ENCODE measurements at regions not wholly inside any gene's neighbourhood (a gene's known extent, or its start where the extent isn't known, plus 50 kb on each side); places are given as distances from the start of the nearest gene placed in this dataset.

- H3K36me3 Mint-ChIP-seq: peaks cover 0 to 8% of the 10 kb centered on the region in 2 donors
- ATAC-seq (no peak), DNase-seq (ENCODE audit: low spot score in 2 of 2) (no peak)
- H3K27ac Mint-ChIP-seq: no peak overlapping the region
- peaks cover 6 to 20% of the 10 kb centered on the region in 2 donors for H3K9me3 Mint-ChIP-seq
Observed at GRCh38 chr1:59123081-59123681, 173.7 kb upstream of the FGGY start.

GRCh38 chr1:59124166-59124565 is 172.7 kb upstream of the FGGY start:
- Mint-ChIP-seq H3K9me3 (peaks cover 6 to 20% of the 10 kb centered on the region in 2 donors), H3K27ac (no peak overlapping the region)

GRCh38 chr1:59125154-59125553 is 171.7 kb upstream of the FGGY start:
- peak; percentile 58 for ATAC-seq
- H3K27ac Mint-ChIP-seq: no peak overlapping the region
- peaks cover 0 to 8% of the 10 kb centered on the region in 2 donors for H3K36me3 Mint-ChIP-seq
- peaks cover 6 to 20% of the 10 kb centered on the region in 2 donors for H3K9me3 Mint-ChIP-seq
- no peak for DNase-seq (ENCODE audit: low spot score in 2 of 2)

More at GRCh38 chr1:59124166-59124565, 172.7 kb upstream of the FGGY start:
- ATAC-seq: no peak
- no peak for DNase-seq (ENCODE audit: low spot score in 2 of 2)
- H3K36me3 Mint-ChIP-seq: peaks cover 0 to 8% of the 10 kb centered on the region in 2 donors

DNA sequence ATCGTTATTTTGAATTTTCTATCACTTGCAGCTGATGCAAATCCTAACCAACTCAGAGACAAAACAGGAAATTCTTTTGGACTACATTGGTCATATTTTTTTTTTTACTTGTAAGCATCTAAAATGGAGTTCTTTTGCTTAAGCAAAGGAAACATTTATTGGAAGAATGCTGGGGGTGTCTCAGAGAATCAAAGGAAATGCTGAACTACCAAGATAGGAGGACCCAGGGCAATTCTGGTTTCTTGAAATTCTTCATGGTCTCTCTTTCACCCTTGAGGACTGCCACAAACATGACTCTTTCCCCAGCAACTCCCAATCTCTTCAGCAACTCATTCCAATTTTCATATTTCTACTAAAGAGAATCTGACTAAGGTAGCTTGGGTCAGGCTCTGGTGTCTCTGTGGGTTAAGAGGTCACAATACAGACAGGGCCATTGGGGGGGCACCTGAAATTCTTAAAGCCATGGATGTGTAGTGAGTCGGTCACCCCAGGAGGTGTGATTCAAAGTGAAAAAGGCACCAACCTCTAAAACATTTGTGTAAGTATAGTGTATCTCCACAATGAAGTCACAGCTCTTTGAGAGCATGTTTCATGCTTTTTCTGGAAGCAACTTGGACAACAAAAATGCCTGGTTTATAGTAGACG is 171.1 kb upstream of the FGGY start:
- H3K27ac Mint-ChIP-seq: no peak overlapping the region
- H3K36me3 Mint-ChIP-seq: peaks cover 0 to 8% of the 10 kb centered on the region in 2 donors
- H3K9me3 Mint-ChIP-seq: peaks cover 6 to 20% of the 10 kb centered on the region in 2 donors
- DNase-seq (ENCODE audit: low spot score in 2 of 2) (no peak), ATAC-seq (peak; percentile 88 to 92)

DNA sequence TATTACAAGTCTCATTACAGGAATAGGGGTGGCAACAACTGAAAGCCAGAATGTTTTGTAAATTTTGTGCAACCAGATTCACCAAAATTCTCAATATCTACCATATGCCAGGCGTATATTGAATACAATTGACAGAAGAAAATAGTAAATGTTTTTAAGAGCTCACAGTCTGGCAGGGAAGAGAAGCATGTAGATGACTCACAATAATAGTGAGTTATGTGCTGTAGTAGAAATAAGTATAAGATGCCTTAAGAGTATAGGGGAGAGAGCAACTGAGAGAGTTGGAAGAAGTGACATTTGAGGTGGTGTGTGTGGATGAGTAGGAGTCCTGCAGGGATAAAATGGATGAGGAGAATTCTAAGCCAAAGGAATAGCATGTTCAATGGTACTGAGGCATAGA is 170.5 kb upstream of the FGGY start:
- ATAC-seq (peak in 1 of 2 donors; percentile 34), DNase-seq (ENCODE audit: low spot score in 2 of 2) (no peak)
- peaks cover 0 to 8% of the 10 kb centered on the region in 2 donors for H3K36me3 Mint-ChIP-seq
- peaks cover 6 to 20% of the 10 kb centered on the region in 2 donors for H3K9me3 Mint-ChIP-seq
- H3K27ac Mint-ChIP-seq: no peak overlapping the region

DNA sequence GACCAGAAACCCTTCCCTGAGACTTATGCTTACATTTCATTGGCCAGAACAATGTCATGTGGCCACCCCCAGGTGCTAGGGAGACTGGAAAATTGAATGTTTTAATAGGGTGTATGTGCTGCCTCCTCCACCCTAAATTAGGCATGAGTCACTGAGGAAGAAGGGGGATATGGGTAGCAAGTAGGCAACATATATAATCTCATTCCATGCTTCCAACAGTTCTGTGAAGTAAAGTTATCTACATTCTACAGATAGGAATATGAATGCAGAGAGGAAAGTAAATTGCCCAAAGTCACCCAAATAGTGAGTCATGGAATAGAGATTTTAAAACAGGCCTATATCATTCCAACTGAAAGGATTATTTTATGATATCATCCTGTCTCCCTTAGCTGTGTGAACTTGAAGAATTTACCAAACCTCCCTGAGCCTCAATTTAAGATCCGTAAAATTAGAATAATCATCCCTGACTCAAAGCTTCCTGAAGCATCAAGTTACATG is 168.6 kb upstream of the FGGY start:
- H3K27ac Mint-ChIP-seq: no peak overlapping the region
- DNase-seq (ENCODE audit: low spot score in 2 of 2) (no peak), ATAC-seq (no peak)
- peaks cover 0 to 8% of the 10 kb centered on the region in 2 donors for H3K36me3 Mint-ChIP-seq
- H3K9me3 Mint-ChIP-seq: peaks cover 6 to 20% of the 10 kb centered on the region in 2 donors

DNA sequence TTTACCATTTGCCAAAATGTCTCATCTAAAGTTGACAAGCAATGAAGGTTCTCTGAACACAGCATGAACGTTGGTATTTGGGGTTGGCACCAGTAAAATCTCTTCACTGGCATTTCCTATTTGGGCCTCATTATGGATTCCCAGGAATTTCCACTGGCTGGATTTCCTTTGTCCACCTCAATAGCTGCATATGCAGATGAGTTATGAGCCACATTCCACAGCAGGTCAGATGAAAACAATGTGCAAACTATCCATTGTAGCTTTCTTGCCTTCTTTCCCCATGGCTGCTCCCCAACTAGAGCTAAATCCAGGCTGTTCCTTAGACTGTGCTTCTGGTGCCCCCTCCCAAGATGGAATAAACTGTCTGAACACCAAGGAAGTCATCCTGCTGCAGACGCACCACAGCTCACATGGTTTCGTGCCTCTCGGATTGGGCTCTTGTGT is 168.1 kb upstream of the FGGY start:
- DNase-seq (ENCODE audit: low spot score in 2 of 2): no peak
- Mint-ChIP-seq H3K36me3 (peaks cover 0 to 8% of the 10 kb centered on the region in 2 donors), H3K9me3 (peaks cover 6 to 20% of the 10 kb centered on the region in 2 donors), H3K27ac (no peak overlapping the region)
- ATAC-seq: no peak

DNA sequence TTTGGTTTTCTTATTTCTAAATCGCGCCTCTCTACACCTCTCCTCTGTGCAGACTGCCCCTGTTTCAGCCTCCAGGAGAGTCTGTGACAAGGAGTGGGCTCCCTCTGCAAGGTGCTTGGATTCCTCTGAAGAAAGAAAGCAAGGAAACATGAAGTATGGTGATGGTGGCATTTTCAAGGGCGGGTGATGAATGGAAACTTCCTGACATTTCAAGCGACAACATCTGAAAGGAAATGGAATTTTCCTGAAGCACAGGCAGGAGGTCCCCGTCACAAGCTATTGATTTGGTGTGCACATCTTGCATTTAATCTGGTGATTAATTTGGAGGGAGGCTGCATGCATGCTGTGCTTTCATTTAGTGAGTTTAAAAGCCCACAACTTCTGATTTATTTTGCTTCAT is 164.6 kb upstream of the FGGY start:
- DNase-seq (ENCODE audit: low spot score in 2 of 2) (no peak), ATAC-seq (no peak)
- Mint-ChIP-seq H3K27ac (no peak overlapping the region), H3K9me3 (peaks cover 0 to 4% of the 10 kb centered on the region in 2 donors), H3K36me3 (no peaks in the 10 kb centered on the region)

- DNase-seq (ENCODE audit: low spot score in 2 of 2) (no peak), ATAC-seq (no peak)
- no peaks in the 10 kb centered on the region for H3K36me3 Mint-ChIP-seq
- no peaks in the 10 kb centered on the region for H3K9me3 Mint-ChIP-seq
- no peak overlapping the region for H3K27ac Mint-ChIP-seq
Observed at GRCh38 chr1:59133997-59134396, 162.9 kb upstream of the FGGY start.

- ATAC-seq (no peak), DNase-seq (ENCODE audit: low spot score in 2 of 2) (no peak)
- H3K9me3 Mint-ChIP-seq: no peaks in the 10 kb centered on the region
- H3K36me3 Mint-ChIP-seq: no peaks in the 10 kb centered on the region
- H3K27ac Mint-ChIP-seq: no peak overlapping the region
Observed at GRCh38 chr1:59135761-59136255, 161.1 kb upstream of the FGGY start.

DNA sequence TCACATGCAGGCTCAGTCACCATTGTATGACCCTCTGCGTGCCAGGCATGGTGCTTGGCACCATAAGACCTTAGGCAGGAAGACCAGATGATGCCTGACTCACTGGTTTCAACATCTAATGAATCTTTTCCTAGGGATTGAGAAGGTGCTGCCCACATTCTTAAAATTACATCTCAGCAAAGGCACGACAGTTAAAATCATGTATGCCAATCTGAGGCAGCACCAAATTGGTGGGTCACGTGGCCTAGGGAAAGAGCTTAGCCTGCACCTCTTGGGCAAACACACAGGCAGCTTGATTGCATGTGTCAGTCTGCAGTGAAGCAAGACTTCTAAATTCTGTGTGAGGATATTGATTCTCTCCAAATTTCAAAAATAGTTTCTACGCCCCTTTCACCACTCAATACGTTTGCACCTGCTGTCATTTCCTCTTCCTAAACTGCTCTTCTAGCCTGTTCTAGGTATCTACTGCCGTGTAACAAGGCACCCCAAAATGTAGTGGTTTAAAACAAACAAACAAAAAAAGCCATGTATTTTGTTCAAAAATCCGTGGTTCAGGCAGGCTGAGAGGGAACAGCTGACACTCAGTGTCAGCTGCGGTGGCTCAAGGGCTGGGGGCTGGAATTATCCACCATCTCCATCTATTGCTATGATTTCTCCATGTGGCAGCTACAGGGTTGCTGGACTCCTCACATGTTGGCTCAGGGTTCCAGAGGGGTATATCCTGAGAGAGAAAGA is 160.2 kb upstream of the FGGY start:
- no peak for ATAC-seq
- Mint-ChIP-seq H3K36me3 (no peaks in the 10 kb centered on the region), H3K27ac (peak overlapping the region in 1 of 2 donors; percentile 29), H3K9me3 (no peaks in the 10 kb centered on the region)
- no peak for DNase-seq (ENCODE audit: low spot score in 2 of 2)

DNA sequence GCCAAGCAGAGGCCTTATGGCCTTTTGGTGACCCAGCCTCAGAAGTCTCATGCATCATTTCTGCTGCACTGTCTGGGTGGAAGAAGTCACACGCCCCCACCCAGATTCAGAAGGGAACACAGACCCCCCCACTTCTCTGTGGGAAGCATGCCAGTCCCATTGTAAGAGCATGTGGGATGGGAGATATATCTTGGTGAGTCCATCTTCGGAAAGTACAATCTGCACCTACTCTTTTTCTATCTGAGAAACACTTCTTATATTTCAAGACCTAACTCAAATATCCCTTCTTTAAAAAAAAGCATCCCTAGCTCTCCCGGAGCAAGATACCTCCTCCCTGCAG is 159.6 kb upstream of the FGGY start:
- no peak for ATAC-seq
- H3K36me3 Mint-ChIP-seq: no peaks in the 10 kb centered on the region
- no peaks in the 10 kb centered on the region for H3K9me3 Mint-ChIP-seq
- no peak for DNase-seq (ENCODE audit: low spot score in 2 of 2)
- peak overlapping the region in 1 of 2 donors; percentile 29 for H3K27ac Mint-ChIP-seq

DNA sequence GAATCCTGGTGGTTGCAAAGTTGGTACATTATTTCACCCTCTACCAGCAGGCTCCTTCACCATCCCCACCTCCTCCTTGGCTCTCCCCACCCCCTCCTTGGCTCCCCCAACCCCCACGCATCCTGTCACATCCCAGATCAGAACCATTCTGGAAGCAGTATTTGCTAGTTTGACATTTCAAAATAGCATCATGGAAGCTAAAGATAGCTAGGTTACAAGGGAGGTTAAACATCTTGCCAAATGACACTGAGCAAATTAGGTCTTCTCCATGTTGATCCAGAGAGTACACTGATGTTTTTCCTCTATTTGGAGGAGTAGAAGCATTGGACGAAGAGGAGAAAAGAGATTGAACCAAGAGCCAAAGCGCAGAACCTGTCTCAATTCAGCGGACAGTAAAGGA is 158.9 kb upstream of the FGGY start:
- Mint-ChIP-seq H3K36me3 (no peaks in the 10 kb centered on the region), H3K27ac (no peak overlapping the region), H3K9me3 (no peaks in the 10 kb centered on the region)
- no peak for DNase-seq (ENCODE audit: low spot score in 2 of 2)
- no peak for ATAC-seq

DNA sequence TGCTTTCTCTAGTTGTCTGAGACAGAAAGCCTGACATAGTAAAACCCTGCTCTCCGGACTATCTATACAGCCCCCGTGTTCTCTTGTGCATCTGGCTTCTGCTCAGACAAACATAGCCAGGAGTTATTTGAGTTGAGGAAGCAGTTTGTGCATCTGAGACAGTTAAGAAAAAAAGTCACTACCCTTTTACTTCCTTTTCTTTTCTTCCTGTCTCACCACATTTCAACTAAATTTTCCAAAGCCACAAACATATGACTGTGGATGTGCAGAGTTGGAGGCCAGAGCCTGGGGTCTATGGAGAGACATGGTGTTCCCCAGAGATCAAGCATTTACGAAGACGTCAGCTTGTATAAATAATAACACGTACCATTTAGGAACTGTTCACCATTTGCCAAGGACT is 158.5 kb upstream of the FGGY start:
- Mint-ChIP-seq H3K9me3 (no peaks in the 10 kb centered on the region), H3K36me3 (no peaks in the 10 kb centered on the region)

DNA sequence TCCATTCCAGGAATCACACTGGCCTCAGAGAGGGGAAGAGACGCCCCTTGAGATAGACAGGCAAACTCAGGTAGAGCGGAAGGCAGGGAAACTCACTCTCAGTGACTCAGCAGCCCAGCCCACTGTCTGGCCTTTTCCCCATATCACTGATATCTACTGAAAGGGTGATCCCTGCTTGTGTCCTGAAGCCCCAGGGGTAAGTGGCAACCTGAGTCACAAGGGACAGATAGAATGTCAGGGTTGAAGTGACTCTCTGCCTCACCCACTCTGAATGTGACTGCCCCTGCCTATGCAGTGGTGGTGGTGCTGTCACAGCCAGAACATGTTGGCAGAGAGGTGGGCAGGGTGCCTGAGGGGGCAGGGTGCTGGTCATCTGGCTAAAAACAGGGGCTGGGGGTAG is 157.5 kb upstream of the FGGY start:
- H3K27ac Mint-ChIP-seq: no peak overlapping the region

More for the DNA sequence above, 158.5 kb upstream of the FGGY start:
- DNase-seq (ENCODE audit: low spot score in 2 of 2) (no peak), ATAC-seq (no peak)
- peak overlapping the region in 1 of 2 donors; percentile 52 for H3K27ac Mint-ChIP-seq

DNA sequence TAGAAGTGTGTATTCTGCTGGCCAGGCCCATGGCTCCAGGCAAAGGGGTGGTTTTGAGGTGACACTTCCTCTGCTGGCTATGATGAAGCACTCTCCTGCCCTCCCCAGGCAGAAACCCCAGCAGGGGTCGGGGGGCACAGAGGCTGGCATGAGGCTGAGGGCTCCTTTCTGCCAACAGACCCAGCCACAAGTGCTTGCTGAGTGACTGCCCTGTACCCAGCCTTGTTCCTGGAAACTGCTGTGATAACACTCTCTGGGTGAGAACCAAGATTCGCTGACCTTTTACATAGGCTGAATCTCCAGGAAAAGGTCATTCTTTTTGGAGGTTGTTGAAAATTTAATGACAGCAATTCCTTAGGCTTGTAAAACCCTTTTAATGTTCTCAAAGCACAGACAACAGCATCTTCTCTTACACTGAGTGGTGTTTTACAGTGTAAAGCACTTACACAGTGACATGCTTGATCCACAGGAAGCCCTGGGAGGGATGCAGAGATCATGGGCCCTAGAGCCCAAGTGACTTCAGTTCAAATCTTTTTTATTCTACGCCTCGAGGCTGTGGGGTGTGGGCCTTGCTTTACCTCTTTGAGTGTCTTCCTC is 155.5 kb upstream of the FGGY start:
- Mint-ChIP-seq H3K36me3 (no peaks in the 10 kb centered on the region), H3K27ac (no peak overlapping the region)

More for the DNA sequence above, 157.5 kb upstream of the FGGY start:
- Mint-ChIP-seq H3K9me3 (no peaks in the 10 kb centered on the region), H3K36me3 (no peaks in the 10 kb centered on the region)
- DNase-seq (ENCODE audit: low spot score in 2 of 2) (no peak), ATAC-seq (peak; percentile 34 to 68)

More for the DNA sequence above, 155.5 kb upstream of the FGGY start:
- no peak for ATAC-seq
- no peaks in the 10 kb centered on the region for H3K9me3 Mint-ChIP-seq
- no peak for DNase-seq (ENCODE audit: low spot score in 2 of 2)
